Esophagus muscularis mucosa (tissue), 3 donors: ENCODE measurements at regions not wholly inside any gene's neighbourhood (a gene's known extent, or its start where the extent isn't known, plus 50 kb on each side); places are given as distances from the start of the nearest gene placed in this dataset.

Experiments used
- CTCF ChIP-seq, 3 experiments: fragments of 200-600 bp in 2 of 3; fragments of 450-650 bp in 1 of 3; sonication (generic) in 2 of 3; IDR thresholded peaks; one replicate each; pipeline ENCODE4 v1.5.1; 2017 to 2019; ENCODE audit warnings: antibody characterized with exemption in 3 of 3, mild to moderate bottlenecking in 2 of 3, moderate library complexity in 1 of 3
- POLR2A ChIP-seq: fragments of 450-650 bp; IDR thresholded peaks from one replicate; pipeline ENCODE4 v1.6.1; 2017; ENCODE audit warnings: antibody characterized with exemption, moderate library complexity, mild to moderate bottlenecking, low read depth
- POLR2AphosphoS5 ChIP-seq, 2 donors: sonication (generic); formaldehyde crosslinking; IDR thresholded peaks; one replicate each; pipeline ENCODE4 v1.6.1; 2017; ENCODE audit warnings: antibody characterized with exemption in 2 of 2

- TF ChIP-seq CTCF (IDR thresholded peaks at IDR 0.05): no peak
- TF ChIP-seq POLR2A: no peak
- no peak for TF ChIP-seq POLR2AphosphoS5 (IDR thresholded peaks at IDR 0.05)
These were observed 164.1 kb upstream of the GJE1 start for GRCh38 chr6:141968632-141969031.
